GM12891 (cell line): ENCODE measurements at regions not wholly inside any gene's neighbourhood (a gene's known extent, or its start where the extent isn't known, plus 50 kb on each side); places are given as distances from the start of the nearest gene placed in this dataset.

ENCODE experiments used
- PAX5 ChIP-seq: IDR thresholded peaks from 2 replicates; pipeline ENCODE4 v1.6.1; 2011; ENCODE audit warnings: low read length, moderate library complexity, mild to moderate bottlenecking; ENCODE audit not compliant: insufficient read depth, severe bottlenecking
- POLR2A ChIP-seq: IDR thresholded peaks from 2 replicates; pipeline ENCODE4 v1.6.1; 2011; ENCODE audit warnings: low read depth, low read length, control low read depth
- POLR2AphosphoS5 ChIP-seq: IDR thresholded peaks from 2 replicates; pipeline ENCODE4 v1.6.1; 2011; ENCODE audit warnings: low read depth, low read length, control low read depth
- POU2F2 ChIP-seq: IDR thresholded peaks from 2 replicates; pipeline ENCODE4 v1.6.1; 2011; ENCODE audit warnings: low read depth, mild to moderate bottlenecking, control low read depth, low read length, moderate library complexity
- SPI1 ChIP-seq: IDR thresholded peaks from 2 replicates; pipeline ENCODE4 v1.6.1; 2011; ENCODE audit warnings: low read depth, low read length, control low read depth
- TAF1 ChIP-seq: IDR thresholded peaks from 2 replicates; pipeline ENCODE4 v1.6.1; 2011; ENCODE audit warnings: low read depth, low read length, control low read depth

DNA sequence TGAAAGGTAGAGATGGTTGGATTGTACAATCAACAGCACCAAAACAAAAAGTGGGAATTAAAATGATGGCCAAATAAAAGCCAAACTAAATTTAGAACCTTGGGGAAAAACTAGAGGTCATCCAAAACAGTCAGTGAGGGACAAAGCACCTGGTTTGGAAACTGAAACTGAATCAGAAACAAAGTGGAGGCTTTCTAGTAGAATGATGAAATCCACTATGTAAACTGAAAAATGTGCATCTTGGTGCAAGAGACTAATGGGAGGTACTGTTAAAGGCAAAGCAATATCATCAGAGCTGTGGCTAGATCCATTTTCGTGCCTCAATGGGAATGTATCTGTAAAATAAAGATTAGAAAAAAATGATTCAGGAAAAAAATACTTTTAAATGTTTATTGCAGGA, 380.0 kb upstream of the GJE1 start:
- TF ChIP-seq TAF1 (no peak), POLR2A (no peak), POLR2AphosphoS5 (no peak), POU2F2 (no peak), PAX5 (no peak), SPI1 (no peak)
